Trophoblast cell (in vitro differentiated cells and primary cell): ENCODE measurements at regions not wholly inside any gene's neighbourhood (a gene's known extent, or its start where the extent isn't known, plus 50 kb on each side); places are given as distances from the start of the nearest gene placed in this dataset.

ENCODE experiments used
- DNase-seq, 2 donors: peaks; one replicate each; pipeline ENCODE4 v3.0.0-alpha.2; 2016
- H2AFZ ChIP-seq: 2 replicates; pipeline ENCODE4 v1.6.1; 2013; ENCODE audit warnings: low read length, moderate library complexity, mild to moderate bottlenecking; ENCODE audit not compliant: insufficient read depth, poor library complexity
- H2AK5ac ChIP-seq: 2 replicates; pipeline ENCODE4 v1.6.1; 2013; ENCODE audit warnings: mild to moderate bottlenecking, low read length
- H2BK120ac ChIP-seq: 2 replicates; pipeline ENCODE4 v1.6.1; 2013; ENCODE audit warnings: low read length, mild to moderate bottlenecking, moderate library complexity; ENCODE audit not compliant: insufficient read depth, poor library complexity
- H2BK12ac ChIP-seq: 2 replicates; pipeline ENCODE4 v1.6.1; 2013; ENCODE audit warnings: mild to moderate bottlenecking, low read length, moderate library complexity
- H2BK5ac ChIP-seq: 2 replicates; pipeline ENCODE4 v1.6.1; 2013; ENCODE audit warnings: low read length, low read depth, moderate library complexity, mild to moderate bottlenecking; ENCODE audit not compliant: poor library complexity
- H3K14ac ChIP-seq: 2 replicates; pipeline ENCODE4 v1.6.1; 2013; ENCODE audit warnings: mild to moderate bottlenecking, low read length
- H3K18ac ChIP-seq: 2 replicates; pipeline ENCODE4 v1.6.1; 2013; ENCODE audit warnings: mild to moderate bottlenecking, low read length
- H3K23ac ChIP-seq: 2 replicates; pipeline ENCODE4 v1.6.1; 2013; ENCODE audit warnings: low read length
- H3K27ac ChIP-seq: 2 replicates; pipeline ENCODE4 v1.5.1; 2013; ENCODE audit warnings: low read depth, mild to moderate bottlenecking, inconsistent platforms, low read length, moderate library complexity
- H3K27me3 ChIP-seq: 2 replicates; pipeline ENCODE4 v1.6.1; 2013; ENCODE audit warnings: inconsistent platforms, mild to moderate bottlenecking, low read length, moderate library complexity; ENCODE audit not compliant: insufficient read depth
- H3K36me3 ChIP-seq, 2 experiments: 1 replicate in 1 of 2; 2 replicates in 1 of 2; pipeline ENCODE4 v1.6.1; 2013; ENCODE audit warnings: low read length in 2 of 2, mild to moderate bottlenecking in 2 of 2, moderate library complexity in 1 of 2; ENCODE audit not compliant: insufficient read depth in 2 of 2, control insufficient read depth in 1 of 2
- H3K4ac ChIP-seq: 2 replicates; pipeline ENCODE4 v1.6.1; 2013; ENCODE audit warnings: low read depth, mild to moderate bottlenecking, low read length, moderate library complexity
- H3K4me1 ChIP-seq, 2 experiments: 1 replicate in 1 of 2; 2 replicates in 1 of 2; pipeline ENCODE4 v1.6.1; 2013; ENCODE audit warnings: low read length in 2 of 2, mild to moderate bottlenecking in 2 of 2, moderate library complexity in 1 of 2; ENCODE audit not compliant: insufficient read depth in 2 of 2, control insufficient read depth in 1 of 2
- H3K4me2 ChIP-seq: 2 replicates; pipeline ENCODE4 v1.6.1; 2013; ENCODE audit warnings: inconsistent platforms, mild to moderate bottlenecking, low read length, moderate library complexity
- H3K4me3 ChIP-seq: 2 replicates; pipeline ENCODE4 v1.5.1; 2013; ENCODE audit warnings: mild to moderate bottlenecking, low read depth, low read length, inconsistent platforms
- H3K79me1 ChIP-seq: one replicate; pipeline ENCODE4 v1.6.1; 2013; ENCODE audit warnings: low read length
- H3K79me2 ChIP-seq: 2 replicates; pipeline ENCODE4 v1.6.1; 2013; ENCODE audit warnings: low read length, mild to moderate bottlenecking; ENCODE audit not compliant: control insufficient read depth, insufficient read depth, poor library complexity
- H3K9ac ChIP-seq: 2 replicates; pipeline ENCODE4 v1.6.1; 2013; ENCODE audit warnings: mild to moderate bottlenecking, low read length
- H3K9me3 ChIP-seq: 2 replicates; pipeline ENCODE4 v1.6.1; 2013; ENCODE audit warnings: low read depth, mild to moderate bottlenecking, control low read depth, inconsistent platforms, low read length; ENCODE audit not compliant: insufficient read depth
- H4K12ac ChIP-seq: 2 replicates; pipeline ENCODE4 v1.6.1; 2013; ENCODE audit warnings: low read depth, mild to moderate bottlenecking, low read length, moderate library complexity
- H4K8ac ChIP-seq: 2 replicates; pipeline ENCODE4 v1.6.1; 2013; ENCODE audit warnings: low read depth, mild to moderate bottlenecking, low read length, moderate library complexity
- H4K91ac ChIP-seq: one replicate; pipeline ENCODE4 v1.6.1; 2013; ENCODE audit warnings: low read depth, mild to moderate bottlenecking, low read length, moderate library complexity
- WGBS: extraction: QIAGEN DNeasy Blood & Tissue Kit; methylation state at CpG from one replicate; pipeline ENCODE4 v1.1.7; 2013; ENCODE audit warnings: missing lambda C conversion rate; ENCODE audit not compliant: insufficient read length, insufficient coverage; ENCODE audit errors: extremely low coverage; 5-methylcytosine and 5-hydroxymethylcytosine counted together

GRCh38 chr1:5686925-5687706 lies 305.1 kb downstream of the NPHP4 start:
- DNase-seq, result no peak
- no peaks in the 10 kb centered on the region for H3K27me3 ChIP-seq
- no peak overlapping the region for H3K4ac ChIP-seq
- H2BK12ac ChIP-seq, result no peak overlapping the region
- no peak overlapping the region for H4K91ac ChIP-seq
- no peaks in the 10 kb centered on the region for H3K36me3 ChIP-seq
- H3K79me1 ChIP-seq, result no peaks in the 10 kb centered on the region
- H3K79me2 ChIP-seq, result no peaks in the 10 kb centered on the region
- H3K4me2 ChIP-seq, result no peak overlapping the region
- H3K9ac ChIP-seq, result no peak overlapping the region
- no peak overlapping the region for H3K27ac ChIP-seq
- no peak overlapping the region for H3K14ac ChIP-seq
- H3K4me3 ChIP-seq, result no peak overlapping the region
- H3K18ac ChIP-seq, result no peak overlapping the region
- H4K12ac ChIP-seq, result no peak overlapping the region
- H4K8ac ChIP-seq, result no peak overlapping the region
- H2BK120ac ChIP-seq, result no peak overlapping the region
- H2AFZ ChIP-seq, result no peak overlapping the region
- H3K23ac ChIP-seq, result no peak overlapping the region
- no peaks in the 10 kb centered on the region for H3K9me3 ChIP-seq
- WGBS, result no CpG with 5 or more reads among the region's 12 CpGs
- peaks cover 2 to 3% of the 10 kb centered on the region in 2 experiments for H3K4me1 ChIP-seq
- no peak overlapping the region for H2BK5ac ChIP-seq
- no peak overlapping the region for H2AK5ac ChIP-seq

- Histone ChIP-seq H4K91ac (no peak overlapping the region), H2BK120ac (no peak overlapping the region), H3K36me3 (no peaks in the 10 kb centered on the region), H3K23ac (no peak overlapping the region), H4K12ac (no peak overlapping the region), H3K9ac (no peak overlapping the region), H3K9me3 (no peaks in the 10 kb centered on the region), H2AK5ac (no peak overlapping the region), H2BK5ac (no peak overlapping the region), H3K4ac (no peak overlapping the region), H3K14ac (no peak overlapping the region), H3K4me3 (no peak overlapping the region), H3K18ac (no peak overlapping the region), H2AFZ (no peak overlapping the region), H3K4me1 (peaks cover 0 to 3% of the 10 kb centered on the region in 2 experiments), H3K27me3 (no peaks in the 10 kb centered on the region), H3K4me2 (no peak overlapping the region), H2BK12ac (no peak overlapping the region), H3K27ac (no peak overlapping the region), H3K79me1 (no peaks in the 10 kb centered on the region), H4K8ac (no peak overlapping the region), H3K79me2 (no peaks in the 10 kb centered on the region)
- no CpG with 5 or more reads among the region's 1 CpG for WGBS
- no peak for DNase-seq
These were observed 306.0 kb downstream of the NPHP4 start for GRCh38 chr1:5686195-5686594.

DNA sequence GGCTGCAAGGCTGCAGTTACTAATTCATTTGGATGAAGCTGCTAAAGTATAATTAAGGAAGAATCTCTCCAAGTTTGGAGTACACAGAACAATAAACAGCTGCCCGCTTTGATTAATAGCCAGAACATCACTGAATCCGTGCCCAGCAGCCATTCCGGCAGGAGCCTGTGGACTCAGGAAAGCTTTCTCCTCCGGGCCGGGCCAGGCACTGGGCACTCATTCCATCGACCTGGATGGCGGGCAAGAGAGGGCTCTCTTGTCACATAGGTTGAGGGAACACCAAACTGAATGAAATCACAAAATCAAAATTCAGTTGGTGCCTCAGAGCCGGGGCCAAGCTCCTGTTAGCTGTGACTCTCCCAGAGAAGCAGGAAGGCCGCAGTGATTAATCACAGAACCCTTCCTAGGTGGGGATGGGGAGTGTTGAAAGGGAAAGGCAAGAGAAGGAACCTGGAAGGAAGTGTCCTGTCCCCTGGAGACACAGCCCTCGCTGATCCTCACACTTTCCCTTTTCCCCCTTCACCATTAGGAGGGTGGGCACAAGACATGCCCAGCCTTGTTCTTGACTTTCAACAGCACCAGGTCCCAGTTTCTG lies 306.7 kb downstream of the NPHP4 start:
- Histone ChIP-seq H2BK12ac (no peak overlapping the region), H2AK5ac (no peak overlapping the region), H3K4me1 (peaks cover 0 to 3% of the 10 kb centered on the region in 2 experiments), H3K79me2 (no peaks in the 10 kb centered on the region), H3K4me3 (no peak overlapping the region), H3K27me3 (no peaks in the 10 kb centered on the region), H3K18ac (no peak overlapping the region), H3K4ac (no peak overlapping the region), H3K23ac (no peak overlapping the region), H3K27ac (no peak overlapping the region), H3K4me2 (no peak overlapping the region), H2BK120ac (no peak overlapping the region), H3K79me1 (no peaks in the 10 kb centered on the region), H2AFZ (no peak overlapping the region), H4K8ac (no peak overlapping the region), H3K9ac (no peak overlapping the region), H4K12ac (no peak overlapping the region), H4K91ac (no peak overlapping the region), H3K14ac (no peak overlapping the region), H2BK5ac (no peak overlapping the region), H3K36me3 (no peaks in the 10 kb centered on the region), H3K9me3 (no peaks in the 10 kb centered on the region)
- WGBS, result no CpG with 5 or more reads among the region's 10 CpGs
- no peak for DNase-seq

DNA sequence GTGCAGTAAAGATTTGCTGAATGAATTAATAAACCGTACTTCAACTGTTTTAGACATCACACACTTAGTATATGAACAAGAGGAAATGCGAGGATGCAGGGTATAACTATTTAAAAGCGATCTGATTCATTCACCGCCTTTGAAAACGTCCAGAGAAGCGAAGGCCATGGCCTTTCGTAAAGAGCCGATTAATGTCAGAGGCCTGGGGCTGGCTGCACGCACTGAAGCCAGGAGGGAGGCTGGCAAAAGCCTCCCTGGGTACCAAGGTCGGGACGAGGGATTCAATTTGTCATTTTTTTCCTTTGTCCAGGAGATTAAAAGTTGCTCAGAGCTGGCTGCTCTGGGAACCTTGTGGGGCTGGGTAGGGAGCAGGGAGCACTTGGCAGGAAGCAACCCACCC lies 307.4 kb downstream of the NPHP4 start:
- peaks cover 0 to 3% of the 10 kb centered on the region in 2 experiments for H3K4me1 ChIP-seq
- no peak overlapping the region for H4K12ac ChIP-seq
- H4K8ac ChIP-seq, result no peak overlapping the region
- H2BK120ac ChIP-seq, result no peak overlapping the region
- H3K4me2 ChIP-seq, result no peak overlapping the region
- no peak overlapping the region for H3K23ac ChIP-seq
- H2AFZ ChIP-seq, result no peak overlapping the region
- H2BK12ac ChIP-seq, result no peak overlapping the region
- no peak overlapping the region for H3K4me3 ChIP-seq
- no peak overlapping the region for H2BK5ac ChIP-seq
- no peak overlapping the region for H2AK5ac ChIP-seq
- H3K9me3 ChIP-seq, result no peaks in the 10 kb centered on the region
- H4K91ac ChIP-seq, result no peak overlapping the region
- no peaks in the 10 kb centered on the region for H3K79me1 ChIP-seq
- DNase-seq, result no peak
- no peak overlapping the region for H3K14ac ChIP-seq
- no peaks in the 10 kb centered on the region for H3K79me2 ChIP-seq
- no peak overlapping the region for H3K9ac ChIP-seq
- H3K36me3 ChIP-seq, result no peaks in the 10 kb centered on the region
- H3K27me3 ChIP-seq, result no peaks in the 10 kb centered on the region
- no peak overlapping the region for H3K4ac ChIP-seq
- H3K18ac ChIP-seq, result no peak overlapping the region
- no CpG with 5 or more reads among the region's 11 CpGs for WGBS
- H3K27ac ChIP-seq, result no peak overlapping the region
